Suppressor macrophage treated with lipopolysaccharide for 4 hours (primary cell): ENCODE measurements at regions not wholly inside any gene's neighbourhood (a gene's known extent, or its start where the extent isn't known, plus 50 kb on each side); places are given as distances from the start of the nearest gene placed in this dataset.

Experiments used
- DNase-seq: peaks from one replicate; pipeline ENCODE4 v3.0.0-alpha.2; 2020

DNA sequence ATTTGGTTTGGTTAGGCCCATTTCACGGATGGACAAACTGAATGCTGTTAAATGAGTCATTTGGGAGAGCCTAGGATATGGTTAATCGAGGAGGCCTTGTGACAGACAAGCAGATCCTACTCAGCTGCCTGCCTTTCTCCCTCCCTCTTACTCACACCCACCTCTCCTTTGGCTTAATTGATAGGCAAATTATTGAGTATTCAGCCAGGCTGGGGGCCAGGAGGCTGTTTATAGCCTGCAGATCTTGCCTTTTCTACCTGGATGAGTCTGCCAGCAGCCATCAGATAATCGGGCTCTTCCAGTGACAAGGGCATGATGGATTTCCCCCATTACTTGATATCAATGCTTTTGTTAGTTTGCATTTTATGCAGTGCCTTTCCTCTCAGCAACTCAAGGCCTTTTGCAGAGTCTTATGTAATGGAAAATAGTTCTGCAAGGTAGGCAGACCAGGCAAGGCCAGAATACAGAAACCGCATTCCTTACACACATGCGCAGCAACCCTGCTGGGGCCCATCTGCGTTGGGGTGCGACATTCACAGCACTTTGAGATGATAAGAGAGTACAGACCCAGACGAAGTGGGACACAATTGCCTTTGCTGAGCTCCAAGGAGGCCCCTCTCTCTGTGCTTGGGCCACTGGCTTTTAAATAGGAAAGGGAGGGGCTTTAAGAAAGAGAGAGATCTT is 96.2 kb upstream of the ATP6AP2 start:
- no peak for DNase-seq

DNA sequence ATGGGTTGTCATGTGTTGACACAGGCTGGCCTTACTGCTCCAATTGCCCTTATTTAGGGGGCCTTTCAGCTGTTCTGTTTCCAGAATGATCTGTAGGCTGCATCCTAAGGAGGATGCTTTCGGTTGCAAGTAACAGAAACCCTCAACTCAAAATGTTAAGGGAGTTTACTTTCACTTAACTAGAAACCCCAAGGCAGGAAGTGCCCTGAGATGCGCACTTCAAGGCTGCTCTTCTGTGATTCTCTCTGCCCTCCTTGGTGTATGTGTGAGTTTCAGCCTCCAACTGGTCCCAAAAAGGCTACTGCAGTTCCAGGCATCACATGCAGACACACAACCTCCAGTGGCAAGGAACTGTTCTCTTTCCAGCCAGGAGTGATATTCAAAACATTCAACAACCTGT is 97.3 kb upstream of the ATP6AP2 start:
- DNase-seq: no peak

DNA sequence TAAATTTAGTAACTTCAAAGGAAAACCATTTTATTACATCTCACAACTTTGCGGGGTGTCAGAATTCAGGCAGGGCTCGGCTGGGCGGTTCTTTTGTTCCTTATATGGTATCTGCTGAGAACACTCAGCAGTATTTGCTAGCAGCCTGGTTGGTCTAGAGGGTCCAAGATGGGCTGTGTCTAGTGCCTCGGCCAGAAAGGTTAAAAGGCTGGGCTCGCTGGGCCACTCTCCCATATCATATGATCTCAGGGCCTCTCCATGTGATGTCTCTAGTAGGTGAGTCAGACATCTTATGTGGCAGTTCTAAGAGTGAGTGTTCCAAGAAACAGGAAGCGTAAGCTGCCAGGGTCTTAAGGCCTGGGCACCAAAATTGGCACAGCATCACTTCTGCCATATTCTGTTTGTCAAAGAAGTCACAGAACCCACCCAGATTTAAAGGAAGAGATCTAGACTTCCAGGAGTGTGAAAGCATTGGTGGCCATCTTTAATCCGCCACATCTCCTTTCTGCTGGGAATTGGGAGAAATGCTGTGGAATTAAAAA is 100.9 kb upstream of the ATP6AP2 start:
- DNase-seq: no peak

DNA sequence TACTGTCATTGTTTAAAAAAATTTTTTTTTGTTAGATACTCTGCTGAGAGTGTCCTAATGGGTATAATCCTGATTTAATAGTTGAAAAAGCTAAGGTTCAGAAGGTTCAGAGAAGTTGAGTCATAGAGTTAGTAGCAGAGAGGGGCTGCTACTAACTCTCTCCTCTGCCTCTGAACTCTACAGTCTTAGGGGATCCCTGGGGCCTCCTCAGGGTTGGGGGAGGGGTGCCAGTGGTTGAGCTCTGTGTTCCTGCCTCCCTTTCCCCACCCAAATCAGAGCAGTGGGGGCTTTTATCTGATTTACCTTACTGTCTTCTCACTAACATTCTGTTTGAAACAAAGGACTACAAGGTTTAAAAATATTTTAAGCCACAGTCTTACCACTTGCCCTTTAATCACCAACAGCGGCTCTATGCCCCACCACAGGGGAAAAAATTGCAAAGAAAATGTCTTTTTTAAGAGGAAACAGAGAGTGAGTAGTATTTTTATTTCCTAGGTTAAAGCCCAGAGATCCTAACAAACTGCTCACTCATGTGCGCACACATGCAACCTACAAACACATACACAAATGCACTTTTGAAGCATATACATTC is 102.2 kb upstream of the ATP6AP2 start:
- DNase-seq: no peak

DNA sequence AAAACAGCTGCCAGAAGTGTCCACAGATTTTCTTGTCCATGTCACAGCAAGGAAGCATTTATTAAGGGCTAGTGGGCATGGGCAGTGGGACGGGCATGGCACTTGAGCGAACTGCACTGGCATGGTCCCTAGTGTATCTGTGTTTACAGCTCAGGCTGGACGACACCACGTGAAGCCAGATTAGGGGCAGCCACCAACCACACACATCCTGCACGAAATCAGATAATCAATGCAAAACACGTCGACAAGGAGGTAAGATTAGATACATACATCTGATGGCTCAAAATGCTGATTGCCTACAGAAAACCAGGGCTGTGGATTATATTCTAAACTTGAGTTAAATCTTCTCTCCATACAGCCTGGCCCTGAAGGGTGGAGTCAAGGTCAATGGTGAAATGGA is 103.8 kb upstream of the ATP6AP2 start:
- no peak for DNase-seq

DNA sequence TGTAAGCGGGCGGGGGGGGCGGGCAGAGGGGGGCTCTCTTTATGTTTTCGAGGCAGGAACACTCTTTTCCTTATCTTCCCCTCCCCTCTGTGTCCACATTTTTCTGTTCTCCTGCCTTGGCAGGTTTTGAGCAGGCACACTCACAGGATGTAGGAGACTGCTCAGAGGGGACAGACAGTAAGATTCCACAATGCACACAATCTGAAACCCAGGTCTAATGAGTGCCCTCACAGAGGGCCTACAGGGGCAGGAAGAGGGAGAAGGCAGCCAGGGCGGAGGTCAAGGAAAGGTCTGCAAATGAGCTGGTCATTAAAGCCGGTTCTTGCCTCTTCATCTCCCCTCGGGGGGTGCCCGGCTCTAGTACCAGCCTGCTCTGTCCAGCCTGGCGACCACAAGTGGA is 106.1 kb upstream of the ATP6AP2 start:
- DNase-seq: no peak

DNA sequence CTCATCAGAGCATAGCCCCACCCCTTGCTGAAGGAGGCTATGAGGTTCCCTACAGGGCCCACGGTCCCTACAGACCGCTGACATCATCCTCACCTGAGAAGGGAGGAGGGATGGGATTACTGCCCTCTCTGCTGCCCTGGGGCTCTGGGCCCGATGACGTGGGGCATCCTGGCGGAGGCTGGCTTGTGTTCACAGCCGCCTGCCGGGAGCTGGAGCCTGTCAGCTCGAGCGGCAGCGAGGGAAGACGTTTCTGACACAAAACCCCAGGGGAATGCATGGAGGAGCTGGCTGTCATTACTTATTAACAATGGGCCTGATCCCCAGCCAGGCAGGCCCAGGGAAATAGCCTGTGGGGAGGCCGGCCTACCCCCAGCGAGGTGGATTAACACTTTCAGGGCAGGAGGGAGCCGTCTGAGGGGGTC is 106.6 kb upstream of the ATP6AP2 start:
- no peak for DNase-seq

DNA sequence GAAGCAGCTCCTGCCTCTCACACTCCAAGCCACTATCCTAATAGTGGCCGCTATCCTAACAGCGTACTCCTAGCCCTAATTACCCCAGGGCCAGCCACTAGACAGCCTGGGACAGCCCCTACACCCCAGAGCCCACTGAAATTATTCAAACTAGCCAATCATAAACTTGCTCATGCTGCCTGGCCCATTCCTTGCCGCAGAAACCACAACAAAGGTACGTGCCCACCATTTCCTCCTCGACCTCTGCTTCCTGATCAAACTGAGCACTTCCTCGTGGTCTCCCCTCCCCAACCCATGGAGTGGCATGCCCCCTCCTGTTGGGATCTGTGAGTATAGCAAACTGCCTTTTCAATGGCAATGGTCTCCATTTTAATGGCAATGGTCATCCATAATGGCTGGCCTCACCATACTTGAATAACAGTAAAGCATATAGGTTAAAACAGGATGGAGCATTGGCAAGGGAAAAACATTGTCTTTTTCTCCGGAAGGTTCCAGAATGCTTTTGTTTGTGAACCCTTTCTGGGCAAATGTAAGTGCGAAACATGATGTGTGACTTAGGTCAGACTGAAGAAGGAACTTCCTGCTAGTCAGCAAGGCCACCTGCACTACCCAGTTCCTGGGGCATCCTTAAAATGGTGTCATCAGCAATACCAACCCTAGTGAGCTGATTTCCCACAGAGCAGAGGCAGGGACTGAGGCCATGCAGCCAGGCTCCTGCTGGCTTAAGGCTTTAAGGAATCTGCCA is 107.1 kb upstream of the ATP6AP2 start:
- no peak for DNase-seq

DNA sequence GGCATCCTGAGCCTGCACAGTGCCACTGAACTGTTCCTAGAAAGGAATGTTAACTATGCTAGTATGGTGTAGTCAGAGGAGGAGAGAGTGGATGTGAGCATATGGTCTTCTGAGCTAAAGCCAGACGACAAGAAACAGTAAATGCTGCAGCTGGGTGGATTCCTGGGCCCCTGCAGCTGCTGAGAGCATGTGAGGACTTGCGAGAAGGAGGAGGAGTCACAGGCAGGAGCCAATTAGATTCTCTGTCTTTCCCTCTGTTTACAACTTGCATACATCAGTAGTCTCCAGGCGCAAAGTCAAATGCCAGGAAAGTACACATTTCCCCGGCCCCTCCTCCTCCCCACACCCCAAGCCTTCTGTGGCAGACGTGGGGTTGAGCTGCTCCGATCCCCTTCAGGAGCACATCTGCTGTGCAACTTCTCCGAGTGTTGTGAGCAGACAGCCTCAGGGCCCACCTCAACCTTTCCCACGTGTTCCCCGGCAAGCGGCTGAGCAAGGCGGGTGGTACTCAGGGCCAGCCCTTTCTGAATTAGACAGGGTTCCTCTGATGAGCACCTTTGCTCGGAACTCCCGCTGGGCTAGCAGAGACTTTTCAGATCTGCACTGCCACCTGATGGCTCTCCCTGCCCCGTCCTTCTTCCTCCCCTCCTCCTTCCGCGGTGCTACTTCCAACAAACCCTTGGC is 108.7 kb upstream of the ATP6AP2 start:
- no peak for DNase-seq

DNA sequence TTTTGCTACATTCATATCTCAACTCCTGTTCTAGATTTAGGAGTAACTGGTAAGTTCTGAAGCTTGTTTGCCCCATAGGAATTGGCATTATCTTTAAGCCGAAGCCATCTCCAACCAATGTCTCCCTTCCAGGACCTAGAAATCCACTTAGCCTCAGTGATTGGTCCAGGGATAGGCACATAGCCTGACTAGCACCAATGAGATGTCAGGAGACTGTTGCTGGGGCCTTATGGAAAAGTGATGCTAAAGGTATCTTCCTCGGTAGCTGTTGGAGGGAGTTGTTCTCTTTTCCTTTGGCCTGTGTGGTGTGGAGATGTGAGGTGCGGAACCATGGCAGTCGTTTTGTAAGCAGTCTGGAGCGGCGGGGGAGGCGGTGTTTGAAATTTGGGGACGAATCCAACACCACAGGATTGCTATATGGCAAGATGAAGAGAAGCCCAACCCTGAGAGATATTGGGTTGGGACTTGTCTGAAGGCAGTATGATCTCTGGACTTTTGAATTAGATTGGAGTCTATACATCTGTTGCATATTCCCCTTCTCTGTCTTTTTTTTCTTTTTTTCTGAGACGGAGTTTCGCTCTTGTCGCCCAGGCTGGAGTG is 109.8 kb upstream of the ATP6AP2 start:
- no peak for DNase-seq

DNA sequence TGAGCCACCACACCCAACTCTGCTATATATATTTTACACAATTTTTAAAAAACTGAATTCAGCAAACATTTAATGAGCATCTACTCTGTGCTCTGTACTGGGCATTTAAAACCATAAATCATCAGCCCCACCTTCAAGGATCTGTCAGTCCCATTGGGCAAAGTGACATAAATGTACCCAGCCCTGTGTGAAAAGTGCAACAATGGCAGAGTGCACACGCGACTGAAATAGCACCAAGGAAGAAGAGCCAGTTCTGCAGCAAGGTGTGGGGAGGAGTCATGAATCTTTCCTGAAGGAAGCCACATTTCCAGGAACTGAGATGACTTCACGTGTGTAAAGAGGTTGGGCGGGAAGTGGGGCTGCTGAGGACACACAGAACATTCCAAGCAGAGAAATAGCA is 111.5 kb upstream of the ATP6AP2 start:
- DNase-seq: no peak

DNA sequence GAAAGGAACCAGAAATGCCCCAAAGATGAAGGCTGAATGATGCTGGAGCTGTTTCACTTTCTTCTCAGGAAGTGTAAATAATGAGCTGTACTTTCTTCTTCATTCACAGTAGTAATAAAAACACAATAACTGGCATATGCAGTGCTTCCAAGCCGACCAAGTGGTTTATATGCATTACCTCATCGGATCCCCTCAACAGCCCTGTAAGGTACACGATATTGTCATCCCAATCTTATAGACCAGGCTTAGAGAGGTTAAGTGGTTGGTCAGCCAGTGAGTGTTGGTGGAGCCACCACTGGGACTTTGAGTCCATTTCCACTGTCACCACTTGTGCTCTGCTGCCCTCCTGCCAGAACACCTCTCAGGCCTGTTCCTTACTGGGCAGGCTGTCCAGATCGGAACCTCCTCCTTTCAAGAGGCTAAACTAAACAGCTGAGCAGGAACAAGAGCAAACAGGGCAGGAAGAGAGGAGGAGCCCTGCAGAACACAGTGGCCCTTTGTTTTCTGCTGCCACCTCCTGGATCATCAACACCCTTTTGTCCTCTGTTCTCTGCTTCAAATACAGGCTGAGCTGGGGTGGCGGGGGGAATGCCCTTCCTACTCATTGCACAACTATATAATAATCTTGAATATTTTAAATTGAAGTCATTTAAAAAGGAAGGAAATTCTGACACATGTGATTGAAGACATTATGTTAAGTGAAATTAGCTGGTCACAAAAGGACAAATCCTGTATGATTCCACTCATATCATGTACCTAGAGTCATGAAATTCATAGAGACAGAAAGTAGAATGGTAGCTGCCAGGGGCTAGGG is 112.5 kb upstream of the ATP6AP2 start:
- peak; percentile 59 for DNase-seq

DNA sequence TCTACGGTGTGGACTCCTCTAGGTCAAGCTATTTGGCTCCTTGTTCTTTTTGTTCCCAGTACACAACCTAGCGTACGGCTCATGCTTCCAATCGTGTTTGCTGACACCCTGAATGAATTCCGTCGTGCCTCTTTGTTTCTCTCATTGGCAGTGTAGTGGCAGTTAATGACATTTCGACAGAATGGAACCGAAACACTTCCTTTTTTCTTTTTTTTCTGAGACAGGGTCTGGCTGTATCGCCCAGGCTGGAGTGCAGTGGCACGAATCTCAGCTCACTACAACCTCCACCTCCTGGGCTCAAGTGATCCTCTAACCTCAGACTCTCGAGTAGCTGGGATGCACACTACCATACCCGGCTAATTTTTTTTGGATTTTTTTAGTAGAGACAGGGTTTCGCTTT is 113.3 kb upstream of the ATP6AP2 start:
- DNase-seq: peak; percentile 38

DNA sequence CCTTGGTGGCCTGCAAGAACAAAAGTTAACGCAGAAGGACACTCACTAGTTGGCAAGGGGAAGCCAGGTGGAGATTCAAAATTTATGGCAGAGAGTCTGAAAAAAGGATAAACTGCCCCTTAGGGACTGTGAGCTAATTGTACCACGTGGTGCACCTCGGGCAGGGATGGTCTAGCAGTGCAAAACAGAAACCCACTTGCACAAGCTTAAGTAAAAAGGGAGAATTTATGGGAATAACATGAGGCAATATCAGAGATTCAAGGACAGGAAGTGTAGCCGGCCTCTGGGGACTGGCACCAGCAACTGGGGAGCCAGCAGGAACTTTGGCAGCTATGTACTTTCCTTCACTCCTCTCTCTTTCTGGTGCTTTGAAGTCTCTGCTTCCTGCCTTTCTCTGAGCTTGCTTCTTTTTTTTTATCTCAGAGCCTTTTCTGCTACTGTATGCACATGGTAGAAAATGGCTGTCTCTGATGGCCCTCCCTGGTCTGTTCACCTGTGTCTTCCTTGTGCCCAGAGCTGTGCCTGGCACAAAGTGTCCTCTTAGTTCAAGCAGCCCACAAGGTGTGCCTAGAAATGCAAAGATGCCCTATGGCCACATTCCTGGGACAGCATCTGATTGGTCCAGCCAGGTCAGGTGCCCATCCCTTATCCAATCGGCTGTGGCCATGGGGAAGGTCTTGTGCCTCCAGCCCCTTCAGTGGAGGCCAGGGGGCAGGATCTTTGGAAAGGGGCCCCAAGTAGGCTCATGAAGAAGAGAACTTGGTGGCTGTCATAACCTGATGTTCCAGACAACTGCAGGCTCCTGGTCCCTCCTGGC is 114.8 kb upstream of the ATP6AP2 start:
- DNase-seq: peak; percentile 68

DNA sequence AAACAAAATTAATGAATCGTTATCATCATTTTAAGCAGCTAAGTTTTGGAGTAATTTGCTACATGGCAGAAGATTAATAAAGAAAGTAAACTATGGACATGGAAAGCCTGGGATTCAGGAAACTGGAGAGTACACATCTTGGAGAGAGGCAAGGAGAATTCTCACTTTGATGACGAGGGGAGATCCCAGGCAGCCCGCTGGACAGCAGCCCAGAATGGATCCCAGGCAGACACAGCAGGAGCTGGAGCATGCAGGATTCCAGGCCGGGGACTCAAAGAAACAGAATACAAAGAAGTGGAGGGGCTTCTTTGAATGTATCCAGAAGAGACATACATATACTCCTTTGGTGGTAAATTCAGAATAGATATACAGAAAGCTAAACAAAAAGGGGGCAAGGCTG is 118.0 kb upstream of the ATP6AP2 start:
- DNase-seq: no peak

DNA sequence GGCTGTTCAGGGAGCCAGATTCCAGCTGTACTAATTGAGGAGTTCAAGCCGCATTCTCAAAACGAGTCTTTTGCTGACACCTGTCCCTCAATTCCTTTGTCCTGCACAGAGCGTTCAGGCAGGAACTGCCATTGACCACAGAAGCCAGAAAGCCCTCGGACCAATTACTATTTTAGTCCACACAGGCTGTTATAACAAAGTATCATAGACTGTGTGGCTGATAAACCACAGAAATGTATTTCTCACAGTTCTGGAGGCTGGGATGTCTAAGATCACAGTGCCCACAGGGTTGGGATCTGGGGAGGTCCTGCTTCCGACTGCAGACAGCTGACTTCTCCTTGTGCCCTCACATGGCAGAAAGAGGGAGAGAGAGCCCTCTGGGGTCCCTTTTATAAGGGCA is 119.8 kb upstream of the ATP6AP2 start:
- DNase-seq: no peak

DNA sequence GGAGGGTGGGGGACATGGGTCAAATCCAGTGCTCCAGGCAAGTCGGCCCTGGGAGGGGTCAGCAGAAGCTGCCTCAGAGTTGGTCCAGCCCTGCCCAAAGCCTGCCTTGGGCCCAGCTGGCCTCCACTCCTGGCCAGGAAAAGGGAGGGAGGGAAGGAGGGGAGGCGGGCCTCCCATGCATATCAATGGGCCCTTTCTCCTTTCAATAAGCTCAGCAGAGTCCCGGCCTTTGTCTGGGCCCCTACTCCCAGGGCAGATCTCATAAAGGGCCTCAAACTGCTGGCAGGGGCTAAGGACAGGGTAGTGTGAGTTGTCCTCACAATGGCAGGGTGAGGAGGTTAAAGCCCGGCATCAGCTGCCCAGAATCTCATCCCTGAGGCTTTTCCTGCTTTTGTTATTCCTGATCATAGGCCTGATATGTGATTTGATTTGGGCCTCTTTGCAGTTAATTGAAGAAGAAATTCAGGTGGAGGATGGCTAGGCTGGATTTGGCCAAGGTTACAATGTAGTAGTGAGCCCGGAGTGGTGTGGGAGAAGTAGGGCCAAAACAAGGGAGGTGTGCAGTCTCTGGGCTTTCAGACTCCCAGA is 121.1 kb upstream of the ATP6AP2 start:
- DNase-seq: no peak

DNA sequence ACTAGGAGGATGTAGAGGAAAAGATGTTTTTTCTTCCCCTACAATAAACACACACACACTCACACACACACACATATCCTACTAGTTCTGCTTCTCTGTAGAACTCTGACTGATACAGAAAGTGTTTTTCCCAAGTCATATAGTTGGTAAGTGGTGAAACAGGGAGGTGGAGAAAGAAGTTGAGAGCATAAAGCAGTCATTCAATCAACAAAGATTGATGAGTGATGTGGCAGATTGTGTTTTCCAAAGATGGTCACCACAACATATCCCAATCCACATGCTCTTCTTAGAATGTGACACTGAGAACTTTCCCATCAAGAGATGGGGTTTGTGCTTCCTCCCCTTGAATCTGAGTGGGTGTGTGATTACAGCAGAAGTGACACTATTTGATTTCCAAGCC is 123.4 kb upstream of the ATP6AP2 start:
- DNase-seq: peak; percentile 61

DNA sequence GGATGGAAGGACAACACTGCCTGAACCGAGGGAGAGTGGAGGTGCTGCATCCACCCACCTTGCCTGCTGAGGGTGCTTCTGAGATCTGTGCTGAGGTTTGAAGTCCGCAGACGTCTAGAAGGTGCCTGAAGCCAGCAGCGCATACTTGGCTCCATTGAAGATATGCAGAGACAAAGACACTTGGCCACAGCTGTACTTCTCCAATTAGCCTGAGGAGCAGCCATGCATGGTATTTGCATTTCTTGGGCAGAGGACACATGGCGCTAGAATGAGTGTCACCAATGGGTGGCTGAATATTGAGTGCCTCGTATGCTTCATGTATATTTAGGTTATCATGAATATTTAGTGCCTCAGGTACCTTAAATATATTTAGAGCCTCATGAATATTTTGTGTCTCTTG is 128.7 kb upstream of the ATP6AP2 start:
- DNase-seq: no peak

DNA sequence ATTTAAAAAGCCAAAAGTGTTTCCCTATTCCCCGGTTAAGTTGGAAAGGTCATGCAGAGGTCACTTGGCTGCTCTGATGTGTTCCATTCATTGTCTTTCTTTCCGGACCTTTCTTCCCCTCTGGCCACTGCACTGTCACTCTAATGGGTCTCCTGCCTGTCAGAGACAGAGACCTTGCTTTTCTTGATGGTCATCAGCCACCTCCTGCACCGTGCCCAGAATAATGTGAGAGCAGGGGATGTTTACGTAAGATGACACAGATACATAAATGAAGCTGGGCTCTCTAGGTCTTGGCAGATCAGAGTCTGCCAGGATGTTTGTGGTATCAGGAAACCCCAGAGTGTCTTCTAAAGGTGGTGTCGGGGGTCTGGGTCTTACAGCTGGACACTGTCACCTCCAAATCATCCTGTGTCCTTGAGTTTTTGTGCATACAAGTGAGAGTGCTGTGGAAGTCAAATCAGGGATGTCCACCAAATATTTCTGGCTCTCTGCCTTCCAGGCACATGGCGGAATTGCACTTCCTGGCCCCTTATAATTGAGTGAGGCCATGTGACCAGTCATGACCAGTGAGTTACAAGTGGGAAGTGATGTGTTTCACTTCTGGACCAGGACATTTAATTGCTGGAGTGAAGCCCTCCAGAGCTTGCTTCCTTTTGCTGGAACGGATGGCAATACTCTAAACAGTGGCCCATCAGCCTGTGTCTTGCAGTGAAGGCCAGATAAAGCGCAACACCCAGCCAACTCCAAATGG is 130.6 kb upstream of the ATP6AP2 start:
- DNase-seq: no peak
